Natural killer cell treated with Interleukin-12 subunit alpha and Interleukin-12 subunit beta and Interleukin-15 and Interleukin-18, amount 100 ng/mL, for 72 hours (primary cell): ENCODE measurements at regions not wholly inside any gene's neighbourhood (a gene's known extent, or its start where the extent isn't known, plus 50 kb on each side); places are given as distances from the start of the nearest gene placed in this dataset.
A peak's percentile ranks its signal among the peaks of the same experiment; 100 is the strongest.
"Not testable (repeated sequence)": the region's sequence is repeated elsewhere in the genome, so short reads cannot be mapped to it uniquely, and the experiment has no call there.

Experiments used
- ATAC-seq, 2 donors: fragments of 150-1000 bp; cut with Tn5 transposase in 1 of 2; sonication (Bioruptor Pico), chemical (Tn5 transposase) in 1 of 2; 2 replicates each; pipeline ENCODE4 v1.10.0; 2021
- DNase-seq: peaks from one replicate; pipeline ENCODE4 v3.0.0; 2022; ENCODE audit warnings: low spot score
- H3K27ac Mint-ChIP-seq, 2 donors: 1 replicate in 1 of 2; 2 replicates in 1 of 2; pipeline ENCODE4 v1.8.0; 2022; ENCODE audit warnings: mixed read lengths in 2 of 2, mild to moderate bottlenecking in 1 of 2, moderate library complexity in 1 of 2
- H3K27me3 Mint-ChIP-seq, 2 donors: 1 replicate in 1 of 2; 2 replicates in 1 of 2; pipeline ENCODE4 v1.8.0; 2022; ENCODE audit warnings: mixed read lengths in 2 of 2
- H3K36me3 Mint-ChIP-seq: one replicate; pipeline ENCODE4 v1.8.0; 2022; ENCODE audit warnings: mixed read lengths
- H3K4me1 Mint-ChIP-seq, 2 donors: 1 replicate in 1 of 2; 2 replicates in 1 of 2; pipeline ENCODE4 v1.8.0; 2022; ENCODE audit warnings: low read depth in 2 of 2, mixed read lengths in 2 of 2, mild to moderate bottlenecking in 1 of 2
- H3K4me3 Mint-ChIP-seq: one replicate; pipeline ENCODE4 v1.8.0; 2022; ENCODE audit warnings: mixed read lengths
- H3K9me3 Mint-ChIP-seq: 2 replicates; pipeline ENCODE4 v1.8.0; 2022; ENCODE audit warnings: mixed read lengths

- peaks cover 17% of the 10 kb centered on the region for H3K9me3 Mint-ChIP-seq
- H3K4me3 Mint-ChIP-seq = no peak overlapping the region
- no peaks in the 10 kb centered on the region for H3K27me3 Mint-ChIP-seq
- H3K27ac Mint-ChIP-seq = no peak overlapping the region
- H3K36me3 Mint-ChIP-seq = no peaks in the 10 kb centered on the region
- H3K4me1 Mint-ChIP-seq = no peaks in the 10 kb centered on the region
- no peak for ATAC-seq
- no peak for DNase-seq
Measured at GRCh38 chr4:156537286-156537685, 434.3 kb downstream of the PDGFC start.

- Mint-ChIP-seq H3K27me3 (no peaks in the 10 kb centered on the region), H3K4me1 (no peaks in the 10 kb centered on the region), H3K36me3 (no peaks in the 10 kb centered on the region), H3K4me3 (no peak overlapping the region), H3K27ac (no peak overlapping the region), H3K9me3 (peaks cover 19% of the 10 kb centered on the region)
- DNase-seq (no peak), ATAC-seq (no peak)
Measured at GRCh38 chr4:156536661-156537060, 434.9 kb downstream of the PDGFC start.

DNA sequence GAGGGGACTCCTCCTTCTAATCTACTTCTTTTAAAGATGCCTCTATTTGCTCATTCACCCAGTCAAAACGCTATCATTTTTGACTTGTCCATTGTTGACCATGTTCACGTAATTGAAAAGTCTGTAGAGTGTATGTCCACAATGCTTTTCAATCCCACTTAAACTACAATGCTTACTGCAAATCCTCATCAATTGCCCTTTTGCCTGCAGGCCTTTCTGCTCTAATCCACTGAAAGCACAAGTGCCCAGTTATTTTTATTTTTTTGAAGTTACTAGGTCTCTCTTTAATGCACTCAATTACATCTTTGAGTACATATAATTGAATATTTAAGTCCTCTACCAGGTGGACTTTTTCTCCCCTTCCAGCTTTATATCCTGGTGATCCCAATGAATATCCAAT is 437.4 kb downstream of the PDGFC start:
- Mint-ChIP-seq H3K27me3 (no peaks in the 10 kb centered on the region), H3K4me3 (no peak overlapping the region), H3K9me3 (peaks cover 20% of the 10 kb centered on the region), H3K36me3 (no peaks in the 10 kb centered on the region), H3K4me1 (no peaks in the 10 kb centered on the region), H3K27ac (no peak overlapping the region)
- DNase-seq = no peak
- no peak for ATAC-seq

GRCh38 chr4:156528216-156528615 is 443.4 kb downstream of the PDGFC start:
- DNase-seq = no peak
- H3K4me3 Mint-ChIP-seq = no peak overlapping the region
- no peaks in the 10 kb centered on the region for H3K4me1 Mint-ChIP-seq
- peaks cover 6% of the 10 kb centered on the region for H3K9me3 Mint-ChIP-seq
- no peak for ATAC-seq
- no peaks in the 10 kb centered on the region for H3K27me3 Mint-ChIP-seq
- H3K27ac Mint-ChIP-seq = no peak overlapping the region
- no peaks in the 10 kb centered on the region for H3K36me3 Mint-ChIP-seq

- Mint-ChIP-seq H3K4me3 (no peak overlapping the region), H3K36me3 (no peaks in the 10 kb centered on the region), H3K27ac (no peak overlapping the region), H3K4me1 (no peaks in the 10 kb centered on the region), H3K9me3 (peaks cover 9% of the 10 kb centered on the region), H3K27me3 (no peaks in the 10 kb centered on the region)
- no peak for ATAC-seq
- DNase-seq = no peak
Measured at GRCh38 chr4:156527237-156527993, 444.2 kb downstream of the PDGFC start.

DNA sequence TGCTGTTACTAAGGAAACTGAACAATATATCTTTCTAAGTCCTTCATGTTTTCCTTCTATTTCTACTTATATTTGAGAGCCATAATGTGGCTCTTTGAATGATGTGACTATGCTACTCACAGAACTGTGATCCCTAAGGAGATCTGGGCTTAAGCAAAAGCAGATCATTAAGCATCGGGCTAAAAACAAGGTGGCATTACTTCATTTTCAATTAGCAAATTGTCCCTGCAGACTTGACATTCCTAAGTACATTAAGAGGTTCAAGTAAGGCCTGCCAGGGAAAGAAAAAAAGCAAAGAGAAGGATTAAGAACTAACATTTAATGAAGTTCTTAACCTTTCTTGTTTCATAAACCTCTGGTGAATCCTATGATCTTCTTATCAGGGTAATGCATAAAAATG is 447.6 kb downstream of the PDGFC start:
- H3K4me3 Mint-ChIP-seq = no peak overlapping the region
- H3K9me3 Mint-ChIP-seq = peaks cover 20% of the 10 kb centered on the region
- H3K27ac Mint-ChIP-seq = no peak overlapping the region
- H3K36me3 Mint-ChIP-seq = no peaks in the 10 kb centered on the region
- DNase-seq (no peak), ATAC-seq (no peak)
- H3K4me1 Mint-ChIP-seq = no peaks in the 10 kb centered on the region
- H3K27me3 Mint-ChIP-seq = no peaks in the 10 kb centered on the region

- no peaks in the 10 kb centered on the region for H3K27me3 Mint-ChIP-seq
- peak in 1 of 2 donors; percentile 54 for ATAC-seq
- DNase-seq = no peak
- H3K4me3 Mint-ChIP-seq = no peak overlapping the region
- H3K4me1 Mint-ChIP-seq = no peaks in the 10 kb centered on the region
- H3K27ac Mint-ChIP-seq = no peak overlapping the region
- H3K9me3 Mint-ChIP-seq = peaks cover 20% of the 10 kb centered on the region
- H3K36me3 Mint-ChIP-seq = no peaks in the 10 kb centered on the region
Measured at GRCh38 chr4:156523492-156523891, 448.1 kb downstream of the PDGFC start.

DNA sequence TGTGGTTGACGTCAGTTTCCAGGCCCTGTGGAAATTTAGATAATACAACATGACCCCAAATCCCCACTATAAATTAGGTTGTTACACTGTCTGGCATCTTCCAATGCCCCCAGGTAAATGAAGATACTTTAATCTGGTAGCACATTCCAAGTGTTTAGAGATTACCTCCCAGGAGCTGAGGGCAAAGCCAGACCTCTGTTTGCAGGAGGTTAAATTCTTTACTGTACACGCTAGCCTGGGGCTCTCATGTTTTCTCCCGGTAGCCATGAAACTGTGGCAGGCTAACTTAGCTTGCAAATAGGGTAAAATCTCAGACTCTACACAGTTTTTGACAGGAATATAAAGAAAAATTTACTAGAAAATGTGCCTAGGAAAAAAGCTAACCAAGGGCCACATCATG is 450.0 kb downstream of the PDGFC start:
- Mint-ChIP-seq H3K36me3 (no peaks in the 10 kb centered on the region), H3K27ac (no peak overlapping the region), H3K9me3 (peaks cover 20% of the 10 kb centered on the region), H3K4me1 (no peaks in the 10 kb centered on the region), H3K4me3 (no peak overlapping the region), H3K27me3 (no peaks in the 10 kb centered on the region)
- DNase-seq (no peak), ATAC-seq (no peak)

DNA sequence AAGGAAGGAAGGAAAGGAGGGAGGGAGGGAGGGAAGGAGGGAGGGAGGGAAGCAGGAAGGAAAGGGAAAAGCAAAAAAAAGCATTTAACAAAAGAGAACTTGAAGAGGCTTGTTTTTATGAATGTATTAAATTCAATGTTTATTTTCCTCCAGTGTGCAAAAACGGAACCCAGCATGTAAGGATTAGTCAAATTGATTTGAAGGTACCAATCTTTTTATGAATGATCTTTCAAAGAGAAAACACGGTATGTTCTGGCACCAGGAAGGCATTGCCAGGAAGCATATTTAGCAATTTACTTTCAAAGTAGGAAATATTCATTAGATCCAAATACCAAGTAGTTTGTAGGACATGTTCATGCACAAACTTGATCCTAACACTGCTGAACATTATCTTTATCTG is 453.6 kb downstream of the PDGFC start:
- ATAC-seq (no peak), DNase-seq (no peak)
- Mint-ChIP-seq H3K27me3 (no peaks in the 10 kb centered on the region), H3K4me1 (no peaks in the 10 kb centered on the region), H3K36me3 (no peaks in the 10 kb centered on the region), H3K27ac (no peak overlapping the region), H3K4me3 (no peak overlapping the region), H3K9me3 (peaks cover 19% of the 10 kb centered on the region)

GRCh38 chr4:156517546-156517945 is 454.1 kb downstream of the PDGFC start:
- no peaks in the 10 kb centered on the region for H3K4me1 Mint-ChIP-seq
- H3K27me3 Mint-ChIP-seq = no peaks in the 10 kb centered on the region
- ATAC-seq (no peak), DNase-seq (no peak)
- H3K27ac Mint-ChIP-seq = no peak overlapping the region
- H3K9me3 Mint-ChIP-seq = peaks cover 17% of the 10 kb centered on the region
- no peak overlapping the region for H3K4me3 Mint-ChIP-seq
- no peaks in the 10 kb centered on the region for H3K36me3 Mint-ChIP-seq

GRCh38 chr4:156516698-156517097 is 454.9 kb downstream of the PDGFC start:
- ATAC-seq (no peak), DNase-seq (no peak)
- Mint-ChIP-seq H3K27me3 (no peaks in the 10 kb centered on the region), H3K36me3 (no peaks in the 10 kb centered on the region), H3K4me1 (no peaks in the 10 kb centered on the region), H3K9me3 (peaks cover 12% of the 10 kb centered on the region), H3K4me3 (no peak overlapping the region), H3K27ac (no peak overlapping the region)

- no peak for DNase-seq
- H3K27ac Mint-ChIP-seq = no peak overlapping the region
- H3K27me3 Mint-ChIP-seq = no peaks in the 10 kb centered on the region
- H3K4me3 Mint-ChIP-seq = no peak overlapping the region
- ATAC-seq = no peak
- H3K9me3 Mint-ChIP-seq = peaks cover 24% of the 10 kb centered on the region
- H3K4me1 Mint-ChIP-seq = no peaks in the 10 kb centered on the region
- H3K36me3 Mint-ChIP-seq = peaks cover 4% of the 10 kb centered on the region
Measured at GRCh38 chr4:156515295-156515694, 456.3 kb downstream of the PDGFC start.

GRCh38 chr4:156512622-156513021 is 459.0 kb downstream of the PDGFC start:
- no peaks in the 10 kb centered on the region for H3K27me3 Mint-ChIP-seq
- ATAC-seq (no peak), DNase-seq (no peak)
- no peaks in the 10 kb centered on the region for H3K4me1 Mint-ChIP-seq
- peaks cover 29% of the 10 kb centered on the region for H3K9me3 Mint-ChIP-seq
- peaks cover 4% of the 10 kb centered on the region for H3K36me3 Mint-ChIP-seq
- no peak overlapping the region for H3K4me3 Mint-ChIP-seq
- H3K27ac Mint-ChIP-seq = no peak overlapping the region

DNA sequence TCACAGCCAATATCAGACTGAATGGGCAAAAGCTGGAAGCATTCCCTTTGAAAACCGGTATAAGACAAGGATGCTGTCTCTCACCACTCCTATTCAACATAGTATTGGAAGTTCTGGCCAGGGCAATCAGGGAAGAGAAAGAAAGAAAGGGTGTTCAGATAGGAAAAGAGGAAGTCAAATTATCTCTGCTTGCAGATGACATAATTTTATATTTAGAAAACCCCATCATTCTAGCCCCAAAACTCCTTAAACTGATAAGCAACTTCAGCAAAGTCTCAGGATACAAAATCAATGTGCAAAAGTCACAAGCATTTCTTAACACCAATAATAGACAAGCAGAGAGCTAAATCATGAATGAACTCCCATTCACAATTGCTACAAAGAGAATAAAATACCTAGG is 461.7 kb downstream of the PDGFC start:
- not testable (repeated sequence) for H3K36me3 Mint-ChIP-seq, H3K27me3 Mint-ChIP-seq, DNase-seq, H3K4me1 Mint-ChIP-seq, H3K4me3 Mint-ChIP-seq, ATAC-seq, H3K27ac Mint-ChIP-seq
- H3K9me3 Mint-ChIP-seq = peaks cover 35% of the 10 kb centered on the region

DNA sequence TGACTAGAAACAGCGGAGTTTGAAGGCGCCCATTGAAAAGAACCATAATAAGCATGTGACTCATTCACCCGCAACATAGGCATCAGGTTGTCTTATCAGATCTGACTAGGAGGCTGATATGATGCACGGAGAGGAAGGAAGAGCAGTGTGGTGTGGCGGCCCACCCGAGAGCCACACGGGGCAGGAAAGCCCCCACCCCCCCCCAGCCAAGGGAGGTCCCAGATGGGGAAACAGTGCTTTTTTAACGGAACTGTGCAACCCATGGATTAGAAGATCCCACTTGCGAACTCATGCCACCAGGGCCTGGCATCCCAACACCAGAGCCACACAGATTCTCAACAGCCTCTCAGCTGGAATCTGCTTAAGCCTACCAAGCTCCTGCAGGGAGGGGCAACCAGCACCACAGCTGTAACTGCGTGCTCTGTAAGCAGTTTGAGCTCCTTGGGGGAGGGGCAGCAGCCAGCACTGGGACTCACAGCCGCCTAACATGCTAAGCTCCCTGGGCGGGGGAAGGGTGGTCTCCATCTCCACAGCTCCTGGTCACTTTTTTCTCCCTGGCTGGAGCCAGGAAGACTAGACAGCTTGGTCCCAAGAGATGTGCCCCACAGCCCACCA is 466.2 kb downstream of the PDGFC start:
- Mint-ChIP-seq H3K27me3 (no peaks in the 10 kb centered on the region), H3K9me3 (peaks cover 28% of the 10 kb centered on the region), H3K36me3 (peaks cover 4% of the 10 kb centered on the region), H3K4me1 (no peaks in the 10 kb centered on the region), H3K27ac (no peak overlapping the region), H3K4me3 (no peak overlapping the region)
- no peak for DNase-seq
- peak in 1 of 2 donors; percentile 59 for ATAC-seq
